ENCODE measurements at regions not wholly inside any gene's neighbourhood (a gene's known extent, or its start where the extent isn't known, plus 50 kb on each side); places are given as distances from the start of the nearest gene placed in this dataset.

GRCh38 chr3:132773071-132773619, 50.9 kb upstream of the NPHP3 start:
- no peaks in the 10 kb centered on the region for H3K4me1 ChIP-seq
- no peak for DNase-seq (ENCODE audit: extremely low spot score in 2 of 2)
- no peak for TF ChIP-seq POLR2A (IDR thresholded peaks at IDR 0.05)
- TF ChIP-seq CTCF (IDR thresholded peaks at IDR 0.05), result no peak
- TF ChIP-seq POLR2AphosphoS5 (IDR thresholded peaks at IDR 0.05; ENCODE audit: insufficient read depth in 1 of 2, low read depth in 1 of 2), result no peak
- no peaks in the 10 kb centered on the region for H3K9me3 ChIP-seq
- H3K27me3 ChIP-seq, result no peaks in the 10 kb centered on the region
- no peaks in the 10 kb centered on the region for H3K36me3 ChIP-seq
- no peak overlapping the region for H3K4me3 ChIP-seq
- no peak overlapping the region for H3K27ac ChIP-seq
- intact Hi-C loops (cut with DNase I), result no loop called here

GRCh38 chr3:132772252-132772651, 50.0 kb upstream of the NPHP3 start:
- Histone ChIP-seq H3K4me3 (no peak overlapping the region), H3K36me3 (no peaks in the 10 kb centered on the region), H3K4me1 (no peaks in the 10 kb centered on the region), H3K27ac (no peak overlapping the region), H3K27me3 (no peaks in the 10 kb centered on the region), H3K9me3 (no peaks in the 10 kb centered on the region)
- intact Hi-C loops (cut with DNase I), result no loop called here
- TF ChIP-seq CTCF (IDR thresholded peaks at IDR 0.05) (no peak), POLR2A (IDR thresholded peaks at IDR 0.05) (no peak), POLR2AphosphoS5 (IDR thresholded peaks at IDR 0.05; ENCODE audit: insufficient read depth in 1 of 2, low read depth in 1 of 2) (no peak)
- no peak for DNase-seq (ENCODE audit: extremely low spot score in 2 of 2)
